GM18508 (cell line): ENCODE measurements at regions not wholly inside any gene's neighbourhood (a gene's known extent, or its start where the extent isn't known, plus 50 kb on each side); places are given as distances from the start of the nearest gene placed in this dataset.

Experiments
- ATAC-seq: cut with Tn5 transposase; IDR thresholded peaks from one replicate; pipeline ENCODE4 v1.9.1; 2021; ENCODE audit warnings: moderate number of reproducible peaks; ENCODE audit not compliant: insufficient read depth, unreplicated experiment

DNA sequence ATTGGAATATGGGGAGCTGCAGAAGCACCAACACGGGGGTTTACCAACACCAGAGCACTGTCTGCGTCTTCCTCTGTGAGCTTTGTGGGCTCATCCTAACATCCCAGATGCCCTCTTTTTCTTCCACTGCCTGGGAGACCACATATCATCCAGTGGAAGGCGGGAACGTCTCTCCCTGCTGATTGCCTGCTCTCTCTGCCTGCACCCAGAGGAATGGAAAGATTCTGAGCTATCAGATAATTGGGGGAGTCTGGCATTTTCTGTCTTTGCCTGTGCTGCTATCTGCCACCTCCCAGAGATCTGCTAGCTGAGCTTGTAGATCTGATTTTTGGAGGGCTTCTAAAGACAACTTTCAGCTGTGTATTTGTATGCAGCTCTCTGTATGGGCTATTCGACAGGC is 166.2 kb upstream of the PLXNA2 start:
- no peak for ATAC-seq

DNA sequence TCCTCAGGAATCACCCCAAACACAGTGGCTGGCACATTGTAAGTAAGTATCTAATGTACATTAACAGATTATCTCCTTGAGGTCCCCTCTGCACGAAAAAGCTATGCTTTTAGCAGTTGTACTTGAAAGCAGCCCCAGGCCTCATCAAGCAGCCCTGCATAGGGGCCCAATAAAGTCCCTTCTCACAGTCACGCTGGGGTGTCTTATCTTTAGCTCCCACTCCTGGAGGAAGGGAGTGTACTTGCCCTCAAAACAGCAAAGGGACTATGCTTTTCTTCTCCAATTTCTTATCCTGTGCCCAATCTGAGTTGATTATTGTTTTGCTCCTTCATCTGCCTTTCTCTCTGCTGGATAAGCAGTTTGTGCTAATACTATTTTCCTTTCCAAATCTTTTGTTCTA is 168.8 kb upstream of the PLXNA2 start:
- ATAC-seq = no peak

DNA sequence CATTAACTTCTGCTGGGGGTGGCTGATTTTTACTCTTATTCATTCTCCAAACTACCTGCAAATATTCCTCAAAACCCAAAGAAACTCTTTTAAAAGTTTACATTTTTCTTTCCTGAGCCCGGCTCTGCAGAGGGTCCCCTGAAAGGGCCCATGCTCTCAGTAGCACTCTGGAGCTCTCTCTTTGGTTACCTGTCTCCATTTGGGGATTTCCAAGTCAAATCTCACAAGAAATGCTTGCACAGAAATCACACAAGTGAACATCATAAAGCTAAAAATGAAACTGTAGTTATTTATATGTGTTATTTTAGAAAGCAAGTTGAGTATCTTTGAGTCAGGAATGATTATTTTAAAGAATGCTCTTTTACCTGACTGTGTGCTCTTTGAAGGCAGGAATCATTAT is 174.5 kb upstream of the PLXNA2 start:
- no peak for ATAC-seq

DNA sequence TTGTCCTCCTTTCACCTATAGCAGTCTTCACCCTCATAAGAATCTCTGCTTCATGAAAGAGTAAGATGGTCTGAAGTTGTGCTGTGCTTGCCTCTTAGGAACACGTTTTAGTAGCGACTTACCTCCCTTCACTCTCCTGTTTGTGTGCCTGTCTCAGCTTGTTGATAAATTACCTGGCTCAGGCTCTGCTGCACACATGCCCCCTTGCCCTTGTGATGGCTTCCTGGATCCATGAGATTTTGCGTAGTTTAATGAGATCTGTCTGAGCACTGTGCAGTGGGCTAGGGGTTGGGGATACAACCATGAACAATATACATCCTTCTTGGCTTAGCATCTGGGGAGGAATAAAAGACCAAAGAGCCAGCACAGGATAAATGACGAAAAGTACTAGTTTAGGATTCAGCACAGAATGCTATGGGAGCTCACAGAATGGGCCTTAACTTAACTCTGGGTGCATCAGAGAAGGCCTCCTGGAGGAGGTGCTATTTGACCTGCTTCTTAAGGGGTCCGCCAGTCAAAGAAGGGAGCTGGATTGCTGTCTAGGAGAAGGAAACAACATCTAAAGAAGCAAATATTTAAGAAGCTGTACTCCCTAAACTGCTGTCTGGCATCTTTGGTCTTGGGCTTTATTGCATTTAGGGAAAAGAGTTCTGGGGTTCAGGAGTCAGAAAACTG is 175.7 kb upstream of the PLXNA2 start:
- ATAC-seq = no peak

DNA sequence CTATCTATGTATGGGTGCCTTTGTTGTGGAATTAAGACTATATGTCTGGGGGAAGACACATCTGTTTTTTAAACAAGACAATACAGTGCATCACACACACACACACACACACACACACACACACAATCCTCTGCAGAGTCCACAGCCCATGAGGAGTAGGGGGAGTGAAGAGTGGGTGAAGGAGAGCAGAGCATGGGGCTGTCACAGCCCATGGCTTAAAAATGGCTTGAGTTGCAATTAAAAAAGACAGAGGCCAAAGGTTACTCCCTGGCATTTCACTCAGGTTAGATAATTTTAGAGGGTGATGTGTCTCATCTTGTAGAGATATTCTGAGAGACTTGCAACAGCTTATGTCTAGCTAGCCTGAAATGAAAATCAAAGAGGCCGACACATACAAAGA is 176.5 kb upstream of the PLXNA2 start:
- no peak for ATAC-seq

DNA sequence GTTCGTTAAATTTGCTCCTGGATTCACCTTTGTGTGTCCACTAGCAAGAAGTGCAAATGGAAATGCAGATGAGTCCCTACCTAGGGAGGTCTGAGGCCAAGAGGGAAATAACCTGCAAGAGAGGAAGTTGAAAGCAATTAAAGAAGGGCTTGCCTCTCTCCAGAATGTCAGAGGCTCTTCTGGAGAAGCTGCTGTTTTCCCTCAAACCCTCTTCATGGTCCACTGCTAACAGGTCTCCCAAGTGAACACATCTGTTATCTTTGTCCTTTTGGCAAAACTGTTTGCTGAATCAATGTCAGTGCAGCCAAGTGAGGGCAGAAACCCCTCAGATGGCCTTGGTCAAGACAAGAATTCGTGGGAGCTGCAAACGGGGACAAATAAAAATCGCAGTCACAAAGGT is 177.3 kb upstream of the PLXNA2 start:
- ATAC-seq = no peak

DNA sequence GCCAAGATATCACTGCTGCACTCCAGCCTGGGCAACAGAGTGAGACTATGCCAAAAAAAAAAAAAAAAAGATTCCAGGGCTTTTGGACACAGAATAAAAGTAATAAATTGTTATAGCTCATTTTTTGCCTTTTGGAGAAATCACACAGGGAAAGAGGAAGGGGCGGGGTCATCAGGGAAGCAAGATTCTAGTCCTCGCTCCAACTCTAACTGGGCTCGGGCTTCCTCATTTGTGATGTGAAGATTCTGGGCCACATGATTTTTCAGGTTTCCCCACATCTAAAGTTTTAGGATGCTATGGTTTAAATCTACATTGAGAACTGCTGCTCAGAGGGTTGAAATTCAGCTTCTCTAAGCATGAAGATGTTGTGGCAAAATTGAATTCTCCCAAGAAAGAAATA is 179.3 kb upstream of the PLXNA2 start:
- ATAC-seq = no peak

DNA sequence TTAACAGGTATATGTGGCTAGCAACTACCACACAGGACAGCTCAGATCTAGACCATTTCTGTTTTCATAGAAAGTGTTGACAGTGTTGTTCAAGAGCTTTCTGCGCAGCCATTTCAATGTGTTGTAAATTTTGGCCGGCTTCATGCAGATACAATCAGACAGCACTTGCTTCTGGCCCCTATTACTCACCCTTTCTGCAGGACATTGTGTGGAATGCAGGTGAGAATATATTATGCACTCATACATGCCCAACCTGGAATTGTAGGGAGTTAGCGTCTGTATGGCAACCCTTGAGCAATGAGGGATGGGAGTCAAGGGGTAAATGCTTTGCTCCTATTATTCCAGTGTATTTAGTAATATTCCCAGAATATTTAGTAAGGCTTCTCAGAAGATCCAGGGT is 180.9 kb upstream of the PLXNA2 start:
- no peak for ATAC-seq

DNA sequence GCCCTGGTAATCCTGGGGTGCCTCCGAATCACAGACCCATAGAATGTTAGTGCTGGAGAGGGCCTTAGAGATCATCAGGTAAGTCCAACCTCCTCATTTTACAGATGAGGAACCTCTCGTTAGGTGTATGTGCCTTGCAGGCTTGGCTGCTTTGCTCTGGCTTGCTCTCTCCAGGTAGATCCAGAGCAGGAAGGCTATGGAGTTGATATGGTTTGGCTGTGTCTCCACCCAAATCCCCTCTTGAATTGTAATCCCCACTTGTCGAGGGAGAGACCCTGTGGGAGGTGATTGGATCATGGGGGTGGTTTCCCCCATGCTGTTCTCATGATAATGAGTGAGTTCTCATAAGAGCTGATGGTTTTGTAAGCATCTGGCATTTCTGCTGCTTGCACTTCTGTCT is 186.0 kb upstream of the PLXNA2 start:
- no peak for ATAC-seq

DNA sequence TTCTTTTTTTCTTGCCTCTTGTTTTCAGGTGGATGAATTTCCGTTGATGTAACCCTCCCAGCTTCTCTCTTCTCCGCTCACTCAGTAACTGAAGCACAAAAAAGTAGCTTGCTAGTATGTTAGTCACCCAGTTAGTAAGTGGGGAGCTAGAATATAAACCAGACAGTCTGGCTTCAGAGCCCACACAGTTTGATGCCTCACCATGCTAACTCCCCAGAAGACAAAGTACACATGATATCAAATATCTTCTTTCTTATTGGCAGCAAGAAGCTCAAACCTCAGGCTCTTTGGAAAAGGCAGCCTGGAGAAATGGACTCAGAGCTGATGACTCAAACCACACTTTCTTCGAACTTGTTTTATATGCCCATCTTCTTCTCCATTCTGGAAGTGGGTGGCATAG is 187.5 kb upstream of the PLXNA2 start:
- ATAC-seq = no peak

DNA sequence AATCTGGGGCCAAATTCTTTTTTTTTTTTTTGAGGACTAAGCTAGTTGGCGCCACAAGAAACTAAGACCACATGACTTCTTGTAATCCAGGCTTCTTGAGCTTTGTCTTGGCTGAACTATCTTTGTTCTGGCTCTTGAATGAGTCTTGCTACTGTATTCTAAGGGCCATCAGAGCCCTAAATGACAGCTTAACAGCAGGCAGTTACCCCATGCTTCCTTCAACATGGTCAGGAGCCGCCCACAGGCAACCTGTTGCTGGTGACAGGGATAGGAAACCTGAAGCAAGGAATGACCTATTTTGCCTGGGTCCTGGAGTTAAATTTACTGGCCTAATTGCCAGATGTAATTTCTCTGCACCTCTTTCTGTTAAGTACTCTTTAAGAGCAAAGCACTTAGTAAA is 188.2 kb upstream of the PLXNA2 start:
- no peak for ATAC-seq

DNA sequence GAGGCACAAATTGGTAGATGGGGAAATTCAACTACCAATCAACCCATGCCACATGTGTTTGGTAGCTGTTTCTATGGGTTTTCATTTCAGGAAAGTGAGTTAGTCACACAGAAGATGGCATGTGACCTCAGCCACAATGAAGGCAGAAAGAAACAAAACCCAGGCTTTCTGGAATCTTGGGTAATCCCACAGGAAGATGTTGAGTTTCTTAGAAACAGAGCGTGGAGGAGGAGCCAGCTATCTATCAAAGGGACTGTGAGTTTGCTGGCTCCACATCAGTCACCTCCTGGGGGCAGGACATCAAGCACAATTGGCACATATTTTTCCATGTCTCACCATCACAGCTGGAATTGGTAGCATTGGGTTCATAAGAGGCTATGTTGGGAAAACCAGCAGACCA is 188.9 kb upstream of the PLXNA2 start:
- ATAC-seq = no peak

DNA sequence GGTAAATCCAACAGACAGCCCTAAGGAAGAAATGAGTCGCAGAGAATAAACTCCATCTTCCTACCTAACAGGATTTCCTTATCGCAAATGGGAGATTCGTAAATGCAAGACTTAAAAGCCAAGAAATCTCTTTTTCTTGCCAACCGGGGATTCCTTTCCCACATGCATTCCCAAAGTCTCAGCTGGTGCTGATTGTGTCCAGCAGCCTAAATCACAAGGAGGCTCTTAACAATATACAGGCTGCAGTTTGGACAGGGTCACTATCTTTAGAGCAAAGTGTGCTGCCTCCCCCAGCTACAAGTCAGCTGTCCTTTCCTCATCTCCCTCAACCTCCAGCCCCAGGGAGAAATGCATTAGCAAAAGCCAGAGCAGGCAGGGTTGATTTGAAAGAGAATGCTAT is 189.8 kb upstream of the PLXNA2 start:
- ATAC-seq = no peak

DNA sequence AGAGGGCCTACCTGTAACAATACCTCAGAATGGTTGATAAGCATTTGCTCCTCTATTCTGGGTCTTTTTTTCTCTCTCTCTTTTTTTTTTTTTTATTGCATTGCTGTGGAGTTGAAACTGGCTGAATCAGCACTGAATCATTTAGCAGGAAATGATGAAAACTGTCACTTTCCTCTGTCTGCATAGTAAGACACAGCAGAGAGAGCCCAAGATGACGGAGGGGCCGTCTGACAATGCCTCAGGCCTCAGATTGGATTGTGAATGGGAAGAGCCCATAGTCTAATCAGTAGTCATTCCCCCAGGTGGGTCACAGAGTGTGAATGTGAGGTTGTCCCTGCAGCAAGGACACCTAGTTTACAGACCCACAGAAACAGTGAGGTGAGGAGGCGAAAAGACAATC is 193.2 kb upstream of the PLXNA2 start:
- ATAC-seq = no peak

DNA sequence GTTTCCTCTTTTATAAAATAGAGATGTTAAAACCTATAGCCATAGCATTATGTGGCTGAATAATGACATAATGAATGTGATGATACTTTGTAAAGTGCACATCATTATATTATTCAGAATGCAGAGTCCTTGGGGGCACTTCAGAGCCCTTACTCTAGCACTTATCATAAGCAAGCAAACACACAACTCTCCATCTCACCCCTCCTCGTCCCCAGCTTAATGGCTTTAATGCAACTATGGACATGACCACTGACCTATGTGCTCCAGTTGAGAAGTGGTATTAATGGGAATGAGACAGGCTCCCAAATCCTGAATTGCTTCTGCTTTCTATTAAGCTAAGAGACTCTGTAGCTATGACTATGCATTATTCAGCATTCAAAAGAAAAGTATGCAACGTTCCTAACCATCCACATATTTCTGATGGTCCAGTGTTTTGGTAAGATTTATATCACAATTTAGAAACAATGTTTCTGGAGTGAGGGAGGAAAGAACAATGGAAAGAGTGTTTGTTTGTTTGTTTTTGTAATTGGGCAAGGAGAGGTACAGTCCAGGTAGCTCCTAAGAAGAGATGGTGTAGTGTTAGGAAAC is 194.0 kb upstream of the PLXNA2 start:
- no peak for ATAC-seq

DNA sequence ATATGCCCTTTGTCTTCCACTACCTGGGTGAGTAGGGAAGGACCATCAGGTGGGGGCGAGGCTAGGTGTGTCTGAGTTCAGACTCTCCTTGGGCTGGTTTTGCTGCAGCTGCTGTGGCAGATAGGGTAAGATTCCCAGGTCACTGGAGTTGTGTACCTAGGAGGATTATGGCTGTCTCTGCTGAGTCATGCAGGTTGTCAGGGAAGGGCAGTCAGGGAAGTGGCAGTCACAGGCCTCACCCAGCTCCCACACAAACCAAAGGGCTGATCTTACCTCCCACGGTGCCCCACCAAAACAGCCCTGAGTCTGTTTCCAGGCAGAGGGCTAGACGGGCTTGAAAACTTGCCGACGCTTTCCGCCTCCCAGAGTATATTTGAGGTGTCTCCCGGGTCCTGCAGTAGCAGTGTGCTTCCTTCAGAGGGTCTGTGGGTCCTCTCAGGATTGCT is 201.6 kb upstream of the PLXNA2 start:
- no peak for ATAC-seq

DNA sequence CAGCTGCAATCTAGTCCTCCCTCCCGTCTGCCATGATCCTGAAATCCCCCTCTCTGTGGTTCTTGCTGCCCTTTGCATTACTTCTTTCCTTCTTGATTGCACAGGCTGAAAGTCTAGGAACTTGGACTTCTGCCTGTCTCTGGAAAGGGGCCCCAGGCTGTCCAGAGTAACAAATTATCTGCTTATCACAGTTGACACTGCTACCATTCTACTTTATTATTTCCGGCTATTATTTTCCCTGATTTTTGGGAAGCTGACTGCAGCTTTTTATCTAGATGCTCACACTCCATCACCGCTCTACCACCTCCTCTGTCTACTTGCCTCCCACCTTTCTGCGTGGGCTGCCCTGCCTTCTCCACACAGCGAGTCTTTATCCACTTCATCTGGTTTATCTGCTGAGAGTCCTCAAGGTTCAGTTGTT is 202.1 kb upstream of the PLXNA2 start:
- ATAC-seq = no peak

DNA sequence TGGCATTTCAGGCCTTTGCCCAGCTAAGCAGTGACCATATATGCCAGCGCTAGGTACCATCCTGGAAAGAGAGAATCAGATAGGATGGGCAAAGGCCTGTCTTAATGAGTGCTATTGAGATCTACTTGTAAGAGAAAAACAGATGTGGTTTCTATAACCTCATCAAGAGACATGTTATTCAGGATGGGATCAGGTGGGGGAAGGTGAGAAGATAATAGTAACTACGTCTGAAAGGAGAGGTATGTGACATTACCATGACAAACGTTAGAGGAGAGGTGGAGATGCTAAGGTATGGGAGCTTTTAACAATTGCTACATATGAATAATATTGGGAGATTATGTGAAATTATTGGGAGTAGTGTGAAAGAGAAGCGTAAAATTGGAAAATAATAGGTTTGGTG is 204.2 kb upstream of the PLXNA2 start:
- no peak for ATAC-seq

DNA sequence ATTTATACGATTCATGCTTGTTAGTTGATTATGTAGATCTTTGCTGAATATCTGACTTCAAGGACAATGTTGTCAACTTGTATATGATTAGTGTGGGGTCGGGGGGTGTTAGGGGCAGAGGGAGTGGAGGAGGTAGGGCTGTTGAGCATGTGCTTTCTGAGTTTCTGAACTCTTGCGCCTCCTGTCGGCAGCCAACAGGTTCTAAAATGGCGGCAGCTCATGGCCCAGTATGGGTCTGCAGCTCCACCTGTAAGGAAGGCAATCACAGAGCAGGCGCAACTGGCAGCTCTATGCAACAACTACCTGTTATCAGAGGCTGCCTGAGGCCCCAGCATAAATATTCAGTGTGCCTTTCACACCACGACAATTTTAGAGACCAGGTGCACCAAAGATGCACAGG is 205.8 kb upstream of the PLXNA2 start:
- ATAC-seq = no peak

DNA sequence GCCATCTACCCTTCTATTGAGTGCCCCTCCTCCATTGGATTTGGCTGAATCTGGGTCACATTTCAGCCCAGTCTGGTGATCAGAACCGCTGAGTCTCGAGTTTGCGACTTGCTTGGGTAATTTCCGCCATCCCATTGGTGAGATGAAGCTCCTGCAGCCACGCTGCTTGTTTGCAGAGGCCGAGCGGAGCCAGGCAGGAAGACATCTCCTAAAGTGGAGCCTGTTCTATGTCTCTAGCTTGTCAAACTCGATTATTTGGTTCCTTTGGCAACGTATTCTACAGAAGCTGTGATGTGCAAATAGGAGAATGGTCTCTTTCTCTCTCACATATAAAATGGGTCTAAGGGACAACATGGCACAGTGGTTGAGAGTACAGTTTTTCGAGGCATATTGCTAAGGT is 206.8 kb upstream of the PLXNA2 start:
- no peak for ATAC-seq

DNA sequence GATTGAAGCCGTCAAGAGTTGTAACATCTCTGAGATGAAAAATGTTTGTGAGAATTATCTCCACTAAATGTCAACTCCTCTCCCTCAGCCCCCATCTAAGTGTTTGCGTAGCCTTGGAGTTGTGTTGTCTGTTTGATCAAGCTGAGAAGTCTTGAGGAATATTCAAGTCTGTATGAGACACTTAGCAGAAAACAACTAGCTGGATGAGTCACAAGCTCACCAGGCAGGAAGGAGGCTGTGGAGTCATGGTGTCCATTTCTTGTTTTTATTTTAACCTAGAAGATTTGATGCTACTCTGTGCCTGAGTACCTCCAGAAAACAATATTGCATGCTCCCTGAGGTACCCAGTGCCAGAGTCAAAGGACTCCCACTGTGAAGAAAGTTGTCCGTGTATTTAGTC is 211.6 kb upstream of the PLXNA2 start:
- ATAC-seq = no peak

DNA sequence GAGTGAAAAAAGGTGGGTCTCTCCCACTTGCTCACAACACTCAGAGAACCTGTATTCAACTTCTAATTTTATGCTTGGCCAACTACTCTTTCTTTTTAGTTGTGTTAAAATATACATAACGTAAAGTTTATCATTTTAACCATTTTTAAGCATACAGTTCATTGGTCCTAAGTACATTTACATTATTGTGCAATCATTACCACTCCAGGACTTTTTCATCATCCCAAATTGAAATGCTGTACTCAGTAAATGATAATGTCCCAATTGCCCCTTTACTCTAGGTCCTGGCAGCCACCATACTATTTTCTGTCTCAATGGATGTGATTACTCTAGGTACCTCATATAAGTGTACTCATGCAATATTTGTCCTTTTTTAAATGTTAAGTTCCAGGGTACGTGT is 212.3 kb upstream of the PLXNA2 start:
- no peak for ATAC-seq

DNA sequence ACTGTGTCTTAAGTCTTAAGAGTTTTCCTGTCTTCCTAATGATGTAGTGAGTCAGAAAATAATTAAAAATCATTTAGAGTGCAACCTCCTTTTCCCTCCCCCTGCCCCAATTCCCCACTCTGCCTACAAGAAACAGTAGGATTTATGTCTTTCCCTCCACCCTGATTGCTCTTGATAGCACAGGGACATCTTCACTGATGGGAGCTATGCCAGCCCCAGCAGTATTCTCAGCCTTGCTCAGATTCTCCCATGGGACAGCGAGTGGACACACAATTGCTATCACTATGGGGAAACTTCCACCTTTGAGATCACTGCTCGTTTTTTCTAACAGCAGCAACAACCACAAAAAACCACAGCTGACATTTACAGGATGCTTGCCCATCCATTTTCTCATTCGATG is 216.6 kb upstream of the PLXNA2 start:
- ATAC-seq = no peak
